ENCODE measurements at regions not wholly inside any gene's neighbourhood (a gene's known extent, or its start where the extent isn't known, plus 50 kb on each side); places are given as distances from the start of the nearest gene placed in this dataset.

GRCh38 chr1:116824631-116825206 lies 70.5 kb downstream of the CD2 start:
- TF ChIP-seq EZH2 (IDR thresholded peaks at IDR 0.05) (no peak), POLR2AphosphoS5 (IDR thresholded peaks at IDR 0.05; ENCODE audit: borderline replicate concordance, low read depth, low read length) (no peak)
